Endothelial cell (in vitro differentiated cells): ENCODE measurements at regions not wholly inside any gene's neighbourhood (a gene's known extent, or its start where the extent isn't known, plus 50 kb on each side); places are given as distances from the start of the nearest gene placed in this dataset.

Experiments
- DNase-seq: peaks from one replicate; pipeline ENCODE4 v3.0.0; 2021; ENCODE audit warnings: low spot score
- H3K27ac Mint-ChIP-seq: one replicate; pipeline ENCODE4 v1.8.0; 2021; ENCODE audit warnings: mixed read lengths, inconsistent platforms; ENCODE audit not compliant: unreplicated experiment
- H3K27me3 Mint-ChIP-seq: one replicate; pipeline ENCODE4 v1.8.0; 2021; ENCODE audit warnings: mild to moderate bottlenecking, moderate library complexity, mixed read lengths, inconsistent platforms; ENCODE audit not compliant: unreplicated experiment
- H3K36me3 Mint-ChIP-seq: one replicate; pipeline ENCODE4 v1.8.0; 2021; ENCODE audit warnings: mild to moderate bottlenecking, low read depth, mixed read lengths, inconsistent platforms; ENCODE audit not compliant: unreplicated experiment
- H3K4me1 Mint-ChIP-seq: one replicate; pipeline ENCODE4 v1.8.0; 2021; ENCODE audit warnings: mild to moderate bottlenecking, mixed read lengths, inconsistent platforms; ENCODE audit not compliant: unreplicated experiment
- H3K4me3 Mint-ChIP-seq: one replicate; pipeline ENCODE4 v1.8.0; 2021; ENCODE audit warnings: mild to moderate bottlenecking, mixed read lengths, inconsistent platforms; ENCODE audit not compliant: unreplicated experiment
- H3K9me3 Mint-ChIP-seq: one replicate; pipeline ENCODE4 v1.8.0; 2021; ENCODE audit warnings: mixed read lengths, inconsistent platforms; ENCODE audit not compliant: unreplicated experiment
- CTCF ChIP-seq: fragments of 200-600 bp; sonication (generic); IDR thresholded peaks from one replicate; pipeline ENCODE4 v1.5.0; 2021; ENCODE audit warnings: antibody characterized with exemption; ENCODE audit not compliant: unreplicated experiment

GRCh38 chrX:82196866-82197265, 995.0 kb downstream of the SH3BGRL start:
- Mint-ChIP-seq H3K9me3 (no peaks in the 10 kb centered on the region), H3K27me3 (no peaks in the 10 kb centered on the region), H3K4me1 (no peaks in the 10 kb centered on the region), H3K27ac (no peak overlapping the region), H3K4me3 (no peak overlapping the region), H3K36me3 (no peaks in the 10 kb centered on the region)
- TF ChIP-seq CTCF = no peak
- no peak for DNase-seq

- Mint-ChIP-seq H3K27me3 (no peaks in the 10 kb centered on the region), H3K4me3 (no peak overlapping the region), H3K4me1 (no peaks in the 10 kb centered on the region), H3K36me3 (no peaks in the 10 kb centered on the region), H3K27ac (no peak overlapping the region), H3K9me3 (no peaks in the 10 kb centered on the region)
- no peak for DNase-seq
- no peak for TF ChIP-seq CTCF
Observed at GRCh38 chrX:82208975-82209374, 1007.1 kb downstream of the SH3BGRL start.

GRCh38 chrX:82218361-82218760, 1016.5 kb downstream of the SH3BGRL start:
- no peaks in the 10 kb centered on the region for H3K36me3 Mint-ChIP-seq
- DNase-seq = no peak
- H3K27me3 Mint-ChIP-seq = no peaks in the 10 kb centered on the region
- H3K4me1 Mint-ChIP-seq = no peaks in the 10 kb centered on the region
- TF ChIP-seq CTCF = peak; percentile 34
- H3K27ac Mint-ChIP-seq = no peak overlapping the region
- peaks cover 4% of the 10 kb centered on the region for H3K9me3 Mint-ChIP-seq
- H3K4me3 Mint-ChIP-seq = no peak overlapping the region

GRCh38 chrX:82219129-82219528, 1017.2 kb downstream of the SH3BGRL start:
- Mint-ChIP-seq H3K4me3 (no peak overlapping the region), H3K27ac (no peak overlapping the region), H3K36me3 (no peaks in the 10 kb centered on the region), H3K9me3 (peaks cover 4% of the 10 kb centered on the region), H3K27me3 (no peaks in the 10 kb centered on the region), H3K4me1 (no peaks in the 10 kb centered on the region)
- no peak for DNase-seq
- no peak for TF ChIP-seq CTCF

- Mint-ChIP-seq H3K9me3 (no peaks in the 10 kb centered on the region), H3K4me1 (no peaks in the 10 kb centered on the region), H3K27me3 (no peaks in the 10 kb centered on the region), H3K4me3 (no peak overlapping the region), H3K27ac (no peak overlapping the region), H3K36me3 (no peaks in the 10 kb centered on the region)
- DNase-seq = no peak
- no peak for TF ChIP-seq CTCF
Observed at GRCh38 chrX:82224961-82225360, 1023.1 kb downstream of the SH3BGRL start.
